ENCODE measurements at regions not wholly inside any gene's neighbourhood (a gene's known extent, or its start where the extent isn't known, plus 50 kb on each side); places are given as distances from the start of the nearest gene placed in this dataset.
A peak's percentile ranks its signal among the peaks of the same experiment; 100 is the strongest.

- no peak for DNase-seq
Observed at GRCh38 chr1:209504571-209504970, 78.9 kb upstream of the CAMK1G start.

- DNase-seq: no peak
Observed at GRCh38 chr1:209505044-209505443, 78.5 kb upstream of the CAMK1G start.

- no peak for DNase-seq
Observed at GRCh38 chr1:209506101-209506500, 77.4 kb upstream of the CAMK1G start.

- no peak for DNase-seq
Observed at GRCh38 chr1:209509039-209509438, 74.5 kb upstream of the CAMK1G start.

GRCh38 chr1:209510063-209510462 is 73.5 kb upstream of the CAMK1G start:
- no peak for DNase-seq

- no peak for DNase-seq
Observed at GRCh38 chr1:209511169-209511568, 72.3 kb upstream of the CAMK1G start.

- DNase-seq: no peak
Observed at GRCh38 chr1:209512821-209513220, 70.7 kb upstream of the CAMK1G start.

GRCh38 chr1:209513226-209513625 is 70.3 kb upstream of the CAMK1G start:
- peak; percentile 24 for DNase-seq

- no peak for DNase-seq
Observed at GRCh38 chr1:209516771-209517680, 66.5 kb upstream of the CAMK1G start.

GRCh38 chr1:209517681-209518050 is 65.8 kb upstream of the CAMK1G start:
- no peak for DNase-seq

- DNase-seq: no peak
Observed at GRCh38 chr1:209519786-209520185, 63.7 kb upstream of the CAMK1G start.

- DNase-seq: no peak
Observed at GRCh38 chr1:209522826-209523225, 60.7 kb upstream of the CAMK1G start.

- DNase-seq: no peak
Observed at GRCh38 chr1:209526137-209526536, 57.4 kb upstream of the CAMK1G start.

GRCh38 chr1:209527372-209527771 is 56.1 kb upstream of the CAMK1G start:
- no peak for DNase-seq

- DNase-seq: no peak
Observed at GRCh38 chr1:209527993-209528717, 55.4 kb upstream of the CAMK1G start.

- DNase-seq: no peak
Observed at GRCh38 chr1:209529233-209529632, 54.3 kb upstream of the CAMK1G start.

- DNase-seq: no peak
Observed at GRCh38 chr1:209531006-209531405, 52.5 kb upstream of the CAMK1G start.

- no peak for DNase-seq
Observed at GRCh38 chr1:209531549-209531948, 52.0 kb upstream of the CAMK1G start.
